MM.1S (cell line): ENCODE measurements at regions not wholly inside any gene's neighbourhood (a gene's known extent, or its start where the extent isn't known, plus 50 kb on each side); places are given as distances from the start of the nearest gene placed in this dataset.

Experiments
- DNase-seq: peaks from one replicate; pipeline ENCODE4 v3.0.0-alpha.2; 2015
- H2AFZ ChIP-seq: fragments of 300-600 bp; sonication (generic); 2 replicates; pipeline ENCODE4 v1.6.0; 2016; ENCODE audit warnings: antibody characterized with exemption, low read length
- H3F3A ChIP-seq: fragments of 300-600 bp; sonication (generic); 2 replicates; pipeline ENCODE4 v1.6.1; 2016; ENCODE audit warnings: mild to moderate bottlenecking, antibody characterized with exemption, low read length, moderate library complexity, mixed read lengths; ENCODE audit not compliant: insufficient read depth
- H3K27ac ChIP-seq: fragments of 300-600 bp; sonication (generic); 2 replicates; pipeline ENCODE4 v1.5.1; 2016; ENCODE audit warnings: mild to moderate bottlenecking, low read length
- H3K27me3 ChIP-seq: fragments of 300-600 bp; sonication (generic); replicated peaks from 2 replicates; pipeline ENCODE4 v1.6.0; 2016; ENCODE audit warnings: low read length; ENCODE audit not compliant: insufficient read depth
- H3K36me3 ChIP-seq: fragments of 300-600 bp; sonication (generic); replicated peaks from 2 replicates; pipeline ENCODE4 v1.6.1; 2016; ENCODE audit warnings: mild to moderate bottlenecking, low read length, mixed read lengths; ENCODE audit not compliant: insufficient read depth
- H3K4me1 ChIP-seq: fragments of 300-600 bp; sonication (generic); 2 replicates; pipeline ENCODE4 v1.6.1; 2016; ENCODE audit warnings: low read length, mixed read lengths
- H3K4me2 ChIP-seq: fragments of 300-600 bp; sonication (generic); 2 replicates; pipeline ENCODE4 v1.6.0; 2016; ENCODE audit warnings: low read depth, low read length
- H3K4me3 ChIP-seq: fragments of 300-600 bp; sonication (generic); 2 replicates; pipeline ENCODE4 v1.5.1; 2016; ENCODE audit warnings: low read length, mixed read lengths
- H3K79me2 ChIP-seq: fragments of 300-600 bp; sonication (generic); 2 replicates; pipeline ENCODE4 v1.6.1; 2016; ENCODE audit warnings: mixed run types, low read length, mixed read lengths
- H3K9ac ChIP-seq: fragments of 300-600 bp; sonication (generic); 2 replicates; pipeline ENCODE4 v1.6.1; 2016; ENCODE audit warnings: low read length, mixed read lengths
- H3K9me2 ChIP-seq: fragments of 300-600 bp; sonication (generic); replicated peaks from 2 replicates; pipeline ENCODE4 v1.6.1; 2016; ENCODE audit warnings: mild to moderate bottlenecking, low read length, mixed read lengths; ENCODE audit not compliant: insufficient read depth
- H3K9me3 ChIP-seq: fragments of 300-600 bp; sonication (generic); replicated peaks from 2 replicates; pipeline ENCODE4 v1.6.1; 2016; ENCODE audit warnings: mild to moderate bottlenecking, low read length, mixed read lengths; ENCODE audit not compliant: insufficient read depth
- H4K20me1 ChIP-seq: fragments of 300-600 bp; sonication (generic); 2 replicates; pipeline ENCODE4 v1.6.1; 2016; ENCODE audit warnings: mild to moderate bottlenecking, low read length, moderate library complexity, mixed read lengths; ENCODE audit not compliant: insufficient read depth
- EZH2 ChIP-seq: fragments of 300-600 bp; sonication (generic); optimal IDR thresholded peaks from 2 replicates; pipeline ENCODE3; 2017; ENCODE audit warnings: low read depth, mild to moderate bottlenecking, antibody characterized with exemption, low read length, mixed read lengths
- EZH2phosphoT487 ChIP-seq: fragments of 300-600 bp; sonication (generic); IDR thresholded peaks from 2 replicates; pipeline ENCODE4 v1.6.1; 2018; ENCODE audit warnings: antibody characterized with exemption, low read length
- TF ChIP-seq, protein P1 (sequence below): fragments of 300-600 bp; sonication (generic); IDR thresholded peaks from 2 replicates; pipeline ENCODE4 v1.5.1; 2016; ENCODE audit warnings: antibody characterized with exemption, low read length, mixed read lengths

GRCh38 chr20:6663751-6664388 is 103.6 kb upstream of the BMP2 start:
- DNase-seq, result no peak
- H3K27me3 ChIP-seq, result no peaks in the 10 kb centered on the region
- TF ChIP-seq EZH2 (no peak), EZH2phosphoT487 (no peak)
- TF ChIP-seq, protein P1, sequence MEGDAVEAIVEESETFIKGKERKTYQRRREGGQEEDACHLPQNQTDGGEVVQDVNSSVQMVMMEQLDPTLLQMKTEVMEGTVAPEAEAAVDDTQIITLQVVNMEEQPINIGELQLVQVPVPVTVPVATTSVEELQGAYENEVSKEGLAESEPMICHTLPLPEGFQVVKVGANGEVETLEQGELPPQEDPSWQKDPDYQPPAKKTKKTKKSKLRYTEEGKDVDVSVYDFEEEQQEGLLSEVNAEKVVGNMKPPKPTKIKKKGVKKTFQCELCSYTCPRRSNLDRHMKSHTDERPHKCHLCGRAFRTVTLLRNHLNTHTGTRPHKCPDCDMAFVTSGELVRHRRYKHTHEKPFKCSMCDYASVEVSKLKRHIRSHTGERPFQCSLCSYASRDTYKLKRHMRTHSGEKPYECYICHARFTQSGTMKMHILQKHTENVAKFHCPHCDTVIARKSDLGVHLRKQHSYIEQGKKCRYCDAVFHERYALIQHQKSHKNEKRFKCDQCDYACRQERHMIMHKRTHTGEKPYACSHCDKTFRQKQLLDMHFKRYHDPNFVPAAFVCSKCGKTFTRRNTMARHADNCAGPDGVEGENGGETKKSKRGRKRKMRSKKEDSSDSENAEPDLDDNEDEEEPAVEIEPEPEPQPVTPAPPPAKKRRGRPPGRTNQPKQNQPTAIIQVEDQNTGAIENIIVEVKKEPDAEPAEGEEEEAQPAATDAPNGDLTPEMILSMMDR, result no peak
- no peaks in the 10 kb centered on the region for H3K9me3 ChIP-seq
- H4K20me1 ChIP-seq, result no peaks in the 10 kb centered on the region
- no peaks in the 10 kb centered on the region for H3K79me2 ChIP-seq
- no peaks in the 10 kb centered on the region for H3K9me2 ChIP-seq
- no peak overlapping the region for H3K27ac ChIP-seq
- no peaks in the 10 kb centered on the region for H3K36me3 ChIP-seq
- no peak overlapping the region for H2AFZ ChIP-seq
- no peak overlapping the region for H3K4me2 ChIP-seq
- H3F3A ChIP-seq, result no peaks in the 10 kb centered on the region
- H3K4me3 ChIP-seq, result no peak overlapping the region
- peaks cover 19% of the 10 kb centered on the region for H3K4me1 ChIP-seq
- H3K9ac ChIP-seq, result no peak overlapping the region

DNA sequence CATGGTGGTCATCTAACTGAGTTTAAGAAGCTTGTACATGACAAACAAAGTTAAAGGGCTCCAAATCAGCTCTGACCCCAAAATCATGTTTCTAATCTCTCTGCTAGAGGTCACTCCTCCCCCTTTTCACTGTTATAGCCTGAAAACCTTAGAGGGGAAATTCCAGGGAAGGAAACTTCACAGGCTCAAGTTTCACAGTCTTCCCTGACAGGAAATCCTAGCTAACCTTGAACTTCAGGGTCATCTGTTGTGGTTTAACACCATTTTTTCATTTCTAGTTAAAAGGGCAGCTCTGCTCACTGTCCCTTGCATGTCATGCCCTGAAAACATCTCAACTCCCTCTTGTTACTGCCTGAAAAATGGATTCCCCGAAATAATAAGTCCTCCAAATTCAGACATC is 104.4 kb upstream of the BMP2 start:
- Histone ChIP-seq H3K9me2 (no peaks in the 10 kb centered on the region), H3K4me1 (peaks cover 19% of the 10 kb centered on the region), H3K4me2 (peak overlapping the region; percentile 1; the same call in 1 of the 2 replicates), H3K27ac (no peak overlapping the region), H3K27me3 (no peaks in the 10 kb centered on the region), H3K36me3 (no peaks in the 10 kb centered on the region), H2AFZ (no peak overlapping the region), H4K20me1 (no peaks in the 10 kb centered on the region), H3K4me3 (no peak overlapping the region), H3F3A (no peaks in the 10 kb centered on the region), H3K9ac (no peak overlapping the region), H3K9me3 (no peaks in the 10 kb centered on the region), H3K79me2 (no peaks in the 10 kb centered on the region)
- TF ChIP-seq, protein P1, result no peak
- no peak for TF ChIP-seq EZH2
- no peak for TF ChIP-seq EZH2phosphoT487
- DNase-seq, result peak; percentile 57

DNA sequence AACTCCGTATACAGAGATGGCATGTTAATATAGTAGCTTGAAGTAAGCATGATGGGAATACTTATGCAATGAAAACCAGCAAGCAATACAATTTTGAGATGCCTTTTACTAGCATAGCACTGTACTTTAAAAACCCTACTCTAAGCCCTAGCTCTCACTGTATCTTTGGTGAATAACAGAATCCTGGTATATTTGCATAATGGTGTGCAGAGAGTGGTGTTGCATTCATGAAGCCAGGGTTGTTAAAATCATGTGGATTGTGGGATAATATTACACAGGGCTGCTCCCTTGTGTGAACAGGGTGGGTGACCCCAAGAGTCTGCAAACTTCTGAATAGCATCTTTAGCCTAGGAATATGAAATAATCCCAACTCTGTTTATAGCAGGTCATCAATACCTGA is 105.2 kb upstream of the BMP2 start:
- Histone ChIP-seq H3F3A (no peaks in the 10 kb centered on the region), H4K20me1 (no peaks in the 10 kb centered on the region), H3K4me3 (no peak overlapping the region), H3K27ac (no peak overlapping the region), H3K27me3 (no peaks in the 10 kb centered on the region), H3K36me3 (no peaks in the 10 kb centered on the region), H3K9me3 (no peaks in the 10 kb centered on the region), H3K4me2 (no peak overlapping the region), H3K79me2 (no peaks in the 10 kb centered on the region), H3K4me1 (peaks cover 19% of the 10 kb centered on the region), H3K9me2 (no peaks in the 10 kb centered on the region), H2AFZ (no peak overlapping the region), H3K9ac (no peak overlapping the region)
- DNase-seq, result no peak
- TF ChIP-seq, protein P1, result no peak
- TF ChIP-seq EZH2 (no peak), EZH2phosphoT487 (no peak)
